ENCODE measurements at regions not wholly inside any gene's neighbourhood (a gene's known extent, or its start where the extent isn't known, plus 50 kb on each side); places are given as distances from the start of the nearest gene placed in this dataset.

GRCh38 chr12:77751939-77752338, 78.8 kb upstream of the NAV3 start:
- no peaks in the 10 kb centered on the region for H3K36me3 ChIP-seq (ENCODE audit: control insufficient read depth, insufficient read depth, low read length)
- DNase-seq (ENCODE audit: extremely low read depth, insufficient read length), result no peak
- TF ChIP-seq CTCF (IDR thresholded peaks at IDR 0.05; ENCODE audit: insufficient read depth, low read length, poor library complexity, severe bottlenecking), result no peak
- no peaks in the 10 kb centered on the region for H3K27me3 ChIP-seq (replicated peaks; ENCODE audit: control insufficient read depth, insufficient read depth, low read length)
- no peak overlapping the region for H3K4me3 ChIP-seq (replicated peaks; ENCODE audit: low read depth, low read length)

GRCh38 chr12:77746096-77746495, 84.6 kb upstream of the NAV3 start:
- peak; percentile 58 for DNase-seq (ENCODE audit: extremely low read depth, insufficient read length)

GRCh38 chr12:77745624-77746023, 85.1 kb upstream of the NAV3 start:
- H3K4me3 ChIP-seq (replicated peaks; ENCODE audit: low read depth, low read length), result no peak overlapping the region
- DNase-seq (ENCODE audit: extremely low read depth, insufficient read length), result peak; percentile 15
- no peaks in the 10 kb centered on the region for H3K36me3 ChIP-seq (ENCODE audit: control insufficient read depth, insufficient read depth, low read length)
- no peaks in the 10 kb centered on the region for H3K27me3 ChIP-seq (replicated peaks; ENCODE audit: control insufficient read depth, insufficient read depth, low read length)
- TF ChIP-seq CTCF (IDR thresholded peaks at IDR 0.05; ENCODE audit: insufficient read depth, low read length, poor library complexity, severe bottlenecking), result no peak

More at GRCh38 chr12:77746096-77746495, 84.6 kb upstream of the NAV3 start:
- H3K4me3 ChIP-seq (replicated peaks; ENCODE audit: low read depth, low read length), result no peak overlapping the region
- H3K27me3 ChIP-seq (replicated peaks; ENCODE audit: control insufficient read depth, insufficient read depth, low read length), result no peaks in the 10 kb centered on the region
- no peak for TF ChIP-seq CTCF (IDR thresholded peaks at IDR 0.05; ENCODE audit: insufficient read depth, low read length, poor library complexity, severe bottlenecking)
- no peaks in the 10 kb centered on the region for H3K36me3 ChIP-seq (ENCODE audit: control insufficient read depth, insufficient read depth, low read length)

GRCh38 chr12:77742631-77743030, 88.1 kb upstream of the NAV3 start:
- Histone ChIP-seq H3K4me3 (replicated peaks; ENCODE audit: low read depth, low read length) (no peak overlapping the region), H3K27me3 (replicated peaks; ENCODE audit: control insufficient read depth, insufficient read depth, low read length) (no peaks in the 10 kb centered on the region), H3K36me3 (ENCODE audit: control insufficient read depth, insufficient read depth, low read length) (no peaks in the 10 kb centered on the region)
- no peak for DNase-seq (ENCODE audit: extremely low read depth, insufficient read length)
- no peak for TF ChIP-seq CTCF (IDR thresholded peaks at IDR 0.05; ENCODE audit: insufficient read depth, low read length, poor library complexity, severe bottlenecking)

GRCh38 chr12:77741974-77742517, 88.6 kb upstream of the NAV3 start:
- Histone ChIP-seq H3K27me3 (replicated peaks; ENCODE audit: control insufficient read depth, insufficient read depth, low read length) (no peaks in the 10 kb centered on the region), H3K36me3 (ENCODE audit: control insufficient read depth, insufficient read depth, low read length) (no peaks in the 10 kb centered on the region), H3K4me3 (replicated peaks; ENCODE audit: low read depth, low read length) (no peak overlapping the region)
- DNase-seq (ENCODE audit: extremely low read depth, insufficient read length), result no peak
- no peak for TF ChIP-seq CTCF (IDR thresholded peaks at IDR 0.05; ENCODE audit: insufficient read depth, low read length, poor library complexity, severe bottlenecking)
